GM18498 (cell line): ENCODE measurements at regions not wholly inside any gene's neighbourhood (a gene's known extent, or its start where the extent isn't known, plus 50 kb on each side); places are given as distances from the start of the nearest gene placed in this dataset.
"Not testable (repeated sequence)": the region's sequence is repeated elsewhere in the genome, so short reads cannot be mapped to it uniquely, and the experiment has no call there.

ENCODE experiments used
- ATAC-seq: cut with Tn5 transposase; IDR thresholded peaks from one replicate; pipeline ENCODE4 v1.9.1; 2021; ENCODE audit warnings: mild to moderate bottlenecking, moderate library complexity; ENCODE audit not compliant: unreplicated experiment

GRCh38 chr18:43341014-43341413 is 63.7 kb upstream of the SYT4 start:
- no peak for ATAC-seq

GRCh38 chr18:43350176-43350575 is 72.9 kb upstream of the SYT4 start:
- no peak for ATAC-seq

- ATAC-seq, result no peak
These were observed 87.2 kb upstream of the SYT4 start for GRCh38 chr18:43364535-43364934.

- ATAC-seq, result no peak
These were observed 90.6 kb upstream of the SYT4 start for GRCh38 chr18:43367895-43368294.

GRCh38 chr18:43369311-43369710 is 92.0 kb upstream of the SYT4 start:
- ATAC-seq, result not testable (repeated sequence)

GRCh38 chr18:43372773-43373172 is 95.5 kb upstream of the SYT4 start:
- ATAC-seq, result no peak

- ATAC-seq, result no peak
These were observed 102.9 kb upstream of the SYT4 start for GRCh38 chr18:43380104-43380672.

GRCh38 chr18:43382641-43383403 is 105.5 kb upstream of the SYT4 start:
- no peak for ATAC-seq

- no peak for ATAC-seq
These were observed 111.9 kb upstream of the SYT4 start for GRCh38 chr18:43389163-43389562.

- ATAC-seq, result no peak
These were observed 114.9 kb upstream of the SYT4 start for GRCh38 chr18:43392168-43392567.

- no peak for ATAC-seq
These were observed 115.9 kb upstream of the SYT4 start for GRCh38 chr18:43393174-43393573.

- ATAC-seq, result no peak
These were observed 119.0 kb upstream of the SYT4 start for GRCh38 chr18:43396266-43396665.

- ATAC-seq, result no peak
These were observed 121.3 kb upstream of the SYT4 start for GRCh38 chr18:43398601-43399000.

GRCh38 chr18:43405097-43405496 is 127.8 kb upstream of the SYT4 start:
- no peak for ATAC-seq

GRCh38 chr18:43414006-43414405 is 136.7 kb upstream of the SYT4 start:
- no peak for ATAC-seq

- ATAC-seq, result no peak
These were observed 142.8 kb upstream of the SYT4 start for GRCh38 chr18:43420091-43420490.

GRCh38 chr18:43420950-43421349 is 143.7 kb upstream of the SYT4 start:
- no peak for ATAC-seq

GRCh38 chr18:43422518-43422917 is 145.2 kb upstream of the SYT4 start:
- no peak for ATAC-seq

- no peak for ATAC-seq
These were observed 158.6 kb upstream of the SYT4 start for GRCh38 chr18:43435851-43436250.

GRCh38 chr18:43442131-43442530 is 164.8 kb upstream of the SYT4 start:
- ATAC-seq, result no peak

- no peak for ATAC-seq
These were observed 165.3 kb upstream of the SYT4 start for GRCh38 chr18:43442571-43442970.

GRCh38 chr18:43465483-43465882 is 188.2 kb upstream of the SYT4 start:
- no peak for ATAC-seq

- ATAC-seq, result no peak
These were observed 194.6 kb upstream of the SYT4 start for GRCh38 chr18:43471873-43472272.
